GM12873 (cell line): ENCODE measurements at regions not wholly inside any gene's neighbourhood (a gene's known extent, or its start where the extent isn't known, plus 50 kb on each side); places are given as distances from the start of the nearest gene placed in this dataset.

Source experiments
- CTCF ChIP-seq: IDR thresholded peaks from 2 replicates; pipeline ENCODE4 v1.5.1; 2012; ENCODE audit warnings: low read depth, mild to moderate bottlenecking, moderate library complexity, low read length, control low read depth; ENCODE audit not compliant: insufficient read depth; ENCODE audit errors: missing control alignments

GRCh38 chr10:105679781-105680180, 1038.7 kb downstream of the SORCS3 start:
- no peak for TF ChIP-seq CTCF

DNA sequence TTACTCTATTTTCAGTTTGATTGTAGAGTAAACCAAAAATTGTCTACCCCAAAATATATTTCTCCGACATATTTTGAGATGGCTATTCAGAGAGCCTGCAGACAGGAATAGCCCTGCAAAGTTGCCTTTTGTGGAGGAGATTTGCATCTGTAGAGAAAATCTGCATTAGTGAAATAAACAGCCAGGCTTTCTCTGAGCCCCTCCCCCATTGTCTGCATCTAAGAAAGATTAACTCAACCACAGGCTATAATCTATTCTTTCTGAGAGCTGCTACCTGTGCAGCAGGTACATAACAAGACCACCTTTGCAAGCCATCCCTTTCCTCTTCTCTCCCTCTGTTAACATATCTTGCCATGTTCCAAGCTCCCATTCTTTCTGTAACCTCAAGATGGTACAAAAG, 1034.2 kb downstream of the SORCS3 start:
- TF ChIP-seq CTCF = no peak

GRCh38 chr10:105674448-105674847, 1033.4 kb downstream of the SORCS3 start:
- no peak for TF ChIP-seq CTCF

DNA sequence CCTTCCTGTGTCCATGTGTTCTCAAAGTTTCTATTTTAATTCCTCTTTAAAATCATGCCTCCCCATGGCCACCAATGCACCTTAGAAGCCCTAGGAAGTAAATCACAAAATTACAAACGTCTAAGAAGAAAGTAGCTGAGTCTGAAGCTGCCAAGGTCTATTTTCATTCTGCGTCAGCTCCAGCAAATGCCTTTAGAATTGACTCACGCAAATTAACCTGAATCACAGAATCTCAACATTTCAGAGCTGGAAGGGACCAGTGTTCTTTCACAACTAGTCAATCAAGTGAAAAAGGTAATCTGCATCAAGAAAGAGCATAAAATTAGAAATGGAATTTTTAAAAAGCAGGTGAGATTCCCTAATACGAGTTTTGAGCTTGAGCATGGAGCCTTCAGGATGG, 1017.6 kb downstream of the SORCS3 start:
- no peak for TF ChIP-seq CTCF

DNA sequence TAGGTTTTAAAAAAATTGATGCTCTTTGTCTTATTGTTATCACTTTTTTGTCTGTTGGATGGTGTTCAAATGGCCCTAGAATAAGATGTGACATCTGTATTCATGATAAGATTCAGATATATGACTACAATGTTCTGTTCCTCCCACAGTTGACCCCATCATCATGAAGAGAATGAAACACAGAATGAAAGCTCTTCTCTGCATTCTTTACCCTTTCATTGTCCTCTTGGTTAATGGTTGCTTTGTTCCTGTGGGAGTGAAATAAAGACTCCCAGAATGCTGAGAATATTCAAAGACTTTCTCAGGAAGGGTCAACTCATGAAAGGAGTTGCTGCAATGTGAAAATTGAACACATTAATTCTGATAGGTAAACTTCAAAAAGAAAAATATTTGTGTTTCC, 1015.8 kb downstream of the SORCS3 start:
- TF ChIP-seq CTCF = no peak

DNA sequence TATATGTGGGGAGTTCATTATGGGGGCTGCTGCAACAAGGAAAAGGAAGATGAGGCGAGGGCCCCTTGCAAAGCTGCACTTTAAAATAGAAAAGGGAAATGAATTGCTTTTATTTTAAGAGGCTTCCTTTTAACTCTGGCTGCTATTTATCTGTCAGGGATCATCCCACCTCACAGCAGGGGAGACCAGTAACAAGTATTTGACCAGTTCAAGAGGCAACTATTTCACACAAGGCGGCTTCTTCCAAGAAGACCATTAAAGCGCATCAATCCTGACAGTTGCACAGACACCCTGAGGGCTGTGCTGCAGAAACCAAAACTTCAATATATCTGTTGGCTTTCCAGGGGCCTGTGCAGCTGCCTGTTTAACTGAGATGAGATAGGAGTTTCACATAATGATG, 1009.2 kb downstream of the SORCS3 start:
- TF ChIP-seq CTCF = no peak

- no peak for TF ChIP-seq CTCF
Measured at GRCh38 chr10:105647354-105647753, 1006.3 kb downstream of the SORCS3 start.
